Left ventricle myocardium inferior (tissue), 1 donor: ENCODE measurements at regions not wholly inside any gene's neighbourhood (a gene's known extent, or its start where the extent isn't known, plus 50 kb on each side); places are given as distances from the start of the nearest gene placed in this dataset.
"Not testable (repeated sequence)": the region's sequence is repeated elsewhere in the genome, so short reads cannot be mapped to it uniquely, and the experiment has no call there.

Source experiments
- DNase-seq: peaks from one replicate; pipeline ENCODE4 v3.0.0-alpha.2; 2020
- H3K27ac ChIP-seq: fragments of 200-600 bp; replicated peaks from 2 replicates; pipeline ENCODE4 v1.8.0; 2021
- H3K27me3 ChIP-seq: fragments of 200-600 bp; 2 replicates; pipeline ENCODE4 v1.8.0; 2021; ENCODE audit warnings: low read depth
- H3K36me3 ChIP-seq: fragments of 200-600 bp; 2 replicates; pipeline ENCODE4 v1.8.0; 2021
- H3K4me1 ChIP-seq: fragments of 200-600 bp; 2 replicates; pipeline ENCODE4 v1.8.0; 2021
- H3K4me3 ChIP-seq: fragments of 200-600 bp; 2 replicates; pipeline ENCODE4 v1.8.0; 2021; ENCODE audit warnings: mild to moderate bottlenecking, moderate library complexity
- H3K9me3 ChIP-seq: fragments of 200-600 bp; replicated peaks from 2 replicates; pipeline ENCODE4 v1.8.0; 2021
- intact Hi-C: fragments of 100-400 bp; cut with micrococcal nuclease; formaldehyde crosslinking; loops from one replicate; pipeline ENCODE4 v1.11.0; 2022
- TF ChIP-seq, protein P1 (sequence below): fragments of 200-600 bp; IDR thresholded peaks from 2 replicates; pipeline ENCODE4 v1.8.0; 2021; ENCODE audit warnings: antibody characterized with exemption, mild to moderate bottlenecking, borderline replicate concordance
- donor health status: DM: no; HTN: yes; CAD: no; lungs with severe emphysema.

DNA sequence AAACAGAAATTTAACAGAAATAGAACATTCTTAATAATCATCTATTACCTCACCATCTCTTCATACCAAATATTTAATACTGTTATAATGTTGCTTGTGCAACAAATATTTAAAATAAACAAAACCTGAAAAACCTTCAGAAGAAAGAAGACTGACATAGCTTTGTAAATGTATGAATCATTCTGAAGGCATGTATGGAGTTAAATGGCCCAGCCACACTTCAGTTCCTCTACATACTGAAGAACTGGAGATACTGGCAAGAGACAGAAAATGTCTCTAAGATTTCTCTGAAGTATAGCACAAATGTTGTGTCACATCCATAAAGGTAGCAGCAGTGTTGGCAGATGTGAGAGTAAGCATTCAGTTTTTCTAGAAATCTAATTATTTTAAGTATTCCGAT, 275.3 kb upstream of the FGF13 start:
- H3K36me3 ChIP-seq = no peaks in the 10 kb centered on the region
- H3K4me1 ChIP-seq = no peaks in the 10 kb centered on the region
- H3K27me3 ChIP-seq = no peaks in the 10 kb centered on the region
- TF ChIP-seq, protein P1, sequence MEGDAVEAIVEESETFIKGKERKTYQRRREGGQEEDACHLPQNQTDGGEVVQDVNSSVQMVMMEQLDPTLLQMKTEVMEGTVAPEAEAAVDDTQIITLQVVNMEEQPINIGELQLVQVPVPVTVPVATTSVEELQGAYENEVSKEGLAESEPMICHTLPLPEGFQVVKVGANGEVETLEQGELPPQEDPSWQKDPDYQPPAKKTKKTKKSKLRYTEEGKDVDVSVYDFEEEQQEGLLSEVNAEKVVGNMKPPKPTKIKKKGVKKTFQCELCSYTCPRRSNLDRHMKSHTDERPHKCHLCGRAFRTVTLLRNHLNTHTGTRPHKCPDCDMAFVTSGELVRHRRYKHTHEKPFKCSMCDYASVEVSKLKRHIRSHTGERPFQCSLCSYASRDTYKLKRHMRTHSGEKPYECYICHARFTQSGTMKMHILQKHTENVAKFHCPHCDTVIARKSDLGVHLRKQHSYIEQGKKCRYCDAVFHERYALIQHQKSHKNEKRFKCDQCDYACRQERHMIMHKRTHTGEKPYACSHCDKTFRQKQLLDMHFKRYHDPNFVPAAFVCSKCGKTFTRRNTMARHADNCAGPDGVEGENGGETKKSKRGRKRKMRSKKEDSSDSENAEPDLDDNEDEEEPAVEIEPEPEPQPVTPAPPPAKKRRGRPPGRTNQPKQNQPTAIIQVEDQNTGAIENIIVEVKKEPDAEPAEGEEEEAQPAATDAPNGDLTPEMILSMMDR = no peak
- intact Hi-C loops = no loop called here
- H3K9me3 ChIP-seq = no peaks in the 10 kb centered on the region
- H3K4me3 ChIP-seq = no peak overlapping the region
- no peak overlapping the region for H3K27ac ChIP-seq
- DNase-seq = no peak

DNA sequence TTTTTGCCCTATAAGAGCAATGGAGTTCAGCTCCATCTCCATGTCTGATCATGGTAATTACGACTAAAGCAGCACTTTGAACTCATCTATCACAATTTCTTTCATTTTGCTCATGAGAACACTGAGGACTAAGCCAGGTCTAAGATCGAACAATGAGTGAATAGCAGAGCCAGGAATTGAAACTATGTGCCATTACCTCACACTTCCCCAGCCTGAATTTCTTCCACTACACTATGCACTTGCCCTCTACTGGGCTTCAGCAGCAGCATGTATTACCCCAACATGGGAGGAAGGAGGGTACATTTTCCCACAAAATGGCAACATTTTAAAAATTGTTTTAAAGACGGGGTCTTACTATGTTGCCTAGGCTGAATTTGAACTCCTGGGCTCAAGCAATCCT, 274.7 kb upstream of the FGF13 start:
- no peak overlapping the region for H3K27ac ChIP-seq
- H3K27me3 ChIP-seq = no peaks in the 10 kb centered on the region
- no peak overlapping the region for H3K4me3 ChIP-seq
- intact Hi-C loops = no loop called here
- H3K36me3 ChIP-seq = no peaks in the 10 kb centered on the region
- TF ChIP-seq, protein P1 = no peak
- no peaks in the 10 kb centered on the region for H3K9me3 ChIP-seq
- no peak for DNase-seq
- H3K4me1 ChIP-seq = no peaks in the 10 kb centered on the region

DNA sequence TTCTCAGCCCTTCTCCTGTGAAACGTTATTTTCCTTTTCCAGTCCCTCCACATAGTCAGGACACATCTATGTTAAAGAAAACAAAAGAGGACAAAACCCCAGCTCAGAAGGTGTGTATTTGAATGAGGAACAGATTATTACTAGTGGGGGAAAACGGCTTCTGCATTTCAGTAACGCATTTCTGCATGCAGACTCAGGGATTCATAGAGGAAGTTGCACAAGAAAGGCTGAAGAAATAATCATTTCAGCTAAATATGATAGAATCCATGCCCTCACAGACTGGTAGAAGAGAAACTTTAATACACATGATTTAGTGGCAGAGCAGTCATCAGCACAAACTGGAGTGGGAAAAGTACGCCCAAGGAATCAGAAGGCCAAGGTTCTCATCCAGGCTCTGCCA, 270.8 kb upstream of the FGF13 start:
- TF ChIP-seq, protein P1 = no peak
- Histone ChIP-seq H3K4me3 (no peak overlapping the region), H3K27me3 (no peaks in the 10 kb centered on the region), H3K36me3 (no peaks in the 10 kb centered on the region), H3K27ac (no peak overlapping the region), H3K4me1 (no peaks in the 10 kb centered on the region), H3K9me3 (no peaks in the 10 kb centered on the region)
- no peak for DNase-seq
- intact Hi-C loops = no loop called here

DNA sequence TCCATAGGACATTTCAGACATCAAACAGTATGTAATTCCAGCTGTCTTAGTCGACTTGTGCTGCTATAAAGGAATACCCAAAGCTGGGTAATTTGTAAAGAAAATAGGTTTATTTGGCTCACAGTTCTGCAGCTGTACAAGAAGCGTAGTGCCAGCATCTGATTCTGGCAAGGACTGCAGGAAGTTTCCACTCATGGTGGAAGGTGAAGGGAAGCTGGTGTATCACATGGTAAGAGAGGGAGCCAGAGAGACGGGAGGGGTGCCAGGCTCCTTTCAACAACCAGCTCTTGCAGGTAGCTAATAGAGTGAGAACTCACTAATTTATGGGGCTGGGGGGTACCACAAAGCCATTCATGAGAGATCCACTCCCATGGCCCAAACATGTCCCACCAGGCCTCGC, 253.0 kb upstream of the FGF13 start:
- peak; percentile 11 for DNase-seq
- H3K4me3 ChIP-seq = no peak overlapping the region

DNA sequence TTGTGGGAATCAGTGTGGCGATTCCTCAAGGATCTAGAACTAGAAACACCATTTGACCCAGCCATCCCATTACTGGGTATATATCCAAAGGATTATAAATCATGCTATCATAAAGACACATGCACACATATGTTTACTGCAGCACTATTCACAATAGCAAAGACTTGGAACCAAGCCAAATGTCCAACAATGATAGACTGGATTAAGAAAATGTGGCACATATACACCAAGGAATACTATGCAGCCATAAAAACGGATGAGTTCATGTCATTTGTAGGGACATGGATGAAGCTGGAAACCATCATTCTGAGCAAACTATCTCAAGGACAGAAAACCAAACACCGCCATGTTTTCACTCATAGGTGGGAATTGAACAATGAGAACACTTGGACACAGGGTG, 250.9 kb upstream of the FGF13 start:
- H3K4me1 ChIP-seq, intact Hi-C loops, H3K27ac ChIP-seq, H3K4me3 ChIP-seq, H3K9me3 ChIP-seq, H3K27me3 ChIP-seq, DNase-seq, H3K36me3 ChIP-seq: not testable (repeated sequence)

More for the DNA sequence above, 253.0 kb upstream of the FGF13 start:
- intact Hi-C loops = no loop called here
- H3K36me3 ChIP-seq = no peaks in the 10 kb centered on the region
- H3K9me3 ChIP-seq = no peaks in the 10 kb centered on the region
- TF ChIP-seq, protein P1 = no peak
- H3K27me3 ChIP-seq = no peaks in the 10 kb centered on the region
- no peaks in the 10 kb centered on the region for H3K4me1 ChIP-seq
- no peak overlapping the region for H3K27ac ChIP-seq

DNA sequence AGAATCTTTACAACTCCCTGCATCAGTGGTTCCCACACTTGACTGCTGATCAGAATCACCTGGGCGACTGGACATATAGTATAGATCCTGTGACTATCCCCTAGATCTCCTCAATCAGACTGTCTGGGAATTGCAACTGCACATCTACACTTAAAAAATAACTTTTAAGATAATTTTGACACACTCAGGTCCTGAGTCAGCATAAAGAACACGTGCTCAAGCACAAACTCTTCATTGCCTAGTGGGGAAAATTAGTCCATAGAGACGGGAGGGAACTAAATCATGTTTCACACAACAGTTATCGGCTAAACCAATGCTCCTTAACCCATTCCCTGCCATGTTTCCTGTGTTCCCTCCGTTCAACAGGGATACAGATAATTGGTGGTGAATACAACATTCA, 243.5 kb upstream of the FGF13 start:
- Histone ChIP-seq H3K27me3 (no peaks in the 10 kb centered on the region), H3K27ac (no peak overlapping the region), H3K9me3 (no peaks in the 10 kb centered on the region), H3K4me1 (no peaks in the 10 kb centered on the region), H3K4me3 (no peak overlapping the region), H3K36me3 (no peaks in the 10 kb centered on the region)
- intact Hi-C loops = no loop called here
- DNase-seq = no peak
- TF ChIP-seq, protein P1 = no peak
